Endothelial cell of umbilical vein (primary cell): ENCODE measurements at regions not wholly inside any gene's neighbourhood (a gene's known extent, or its start where the extent isn't known, plus 50 kb on each side); places are given as distances from the start of the nearest gene placed in this dataset.

Experiments used
- BruUV-seq: library from RNA; stranded (reverse); fragments of 400-500 nt; replicated peaks from 2 replicates; lab custom pipeline; 2021; lab: Mats Ljungman, UMichigan
- CTCF ChIA-PET: fragments of 300-600, 350-600 bp; sonication (Branson Sonifier 250); formaldehyde crosslinking; loops from one replicate; lab custom pipeline; 2021; ENCODE audit warnings: antibody characterized with exemption, inconsistent platforms; lab: Charles Lee
- POLR2A ChIA-PET: fragments of 300-600, 350-600 bp; sonication (Branson Sonifier 250); formaldehyde crosslinking; loops from one replicate; lab custom pipeline; 2021; ENCODE audit warnings: antibody characterized with exemption, inconsistent platforms; lab: Charles Lee
- DNase-seq: peaks from one replicate; pipeline ENCODE4 v3.0.0-alpha.2; 2011; ENCODE audit warnings: low read depth, low spot score
- FAIRE-seq: peaks from 2 replicates; lab custom pipeline; 2011; peaks lifted over from hg19 to GRCh38; lab: Jason Lieb, UNC
- H2AFZ ChIP-seq: 2 replicates; pipeline ENCODE4 v1.6.0; 2012; ENCODE audit warnings: low read depth, low read length, control low read depth, inconsistent platforms
- H3K27ac ChIP-seq: 2 replicates; pipeline ENCODE4 v1.5.1; 2011; ENCODE audit warnings: low read depth, mild to moderate bottlenecking, control low read depth, low read length, moderate library complexity; ENCODE audit not compliant: insufficient read depth
- H3K27me3 ChIP-seq, 2 experiments: 2 replicates each; pipeline versions ENCODE4 v1.6.0 to v1.6.1; 2011; ENCODE audit warnings: low read length in 2 of 2, mixed read lengths in 1 of 2; ENCODE audit not compliant: control insufficient read depth in 2 of 2, insufficient read depth in 2 of 2
- H3K36me3 ChIP-seq, 2 experiments: 2 replicates in 1 of 2; 3 replicates in 1 of 2; pipeline ENCODE4 v1.5.1; 2011; ENCODE audit warnings: low read length in 2 of 2, mild to moderate bottlenecking in 1 of 2, moderate library complexity in 1 of 2; ENCODE audit not compliant: control insufficient read depth in 2 of 2, insufficient read depth in 2 of 2; ENCODE audit errors: extremely low read depth in 1 of 2
- H3K4me1 ChIP-seq: 3 replicates; pipeline ENCODE4 v1.5.1; 2011; ENCODE audit warnings: mild to moderate bottlenecking, low read length; ENCODE audit not compliant: control insufficient read depth, insufficient read depth; ENCODE audit errors: extremely low read depth
- H3K4me2 ChIP-seq: 2 replicates; pipeline ENCODE4 v1.6.1; 2011; ENCODE audit warnings: low read length, control low read depth, mixed read lengths; ENCODE audit not compliant: insufficient read depth
- H3K4me3 ChIP-seq, 3 experiments: fragments of 200-600 bp in 1 of 3; sonication (generic), shearing (Covaris generic) in 1 of 3; replicated peaks in 1 of 3; 2 replicates each; pipeline ENCODE4 v1.5.1; 2011 to 2016; ENCODE audit warnings: control low read depth in 3 of 3, low read length in 3 of 3, mild to moderate bottlenecking in 2 of 3, inconsistent platforms in 1 of 3, low read depth in 1 of 3, moderate library complexity in 1 of 3; ENCODE audit not compliant: insufficient read depth in 1 of 3
- H3K79me2 ChIP-seq: 2 replicates; pipeline ENCODE4 v1.6.0; 2012; ENCODE audit warnings: low read length, inconsistent platforms; ENCODE audit not compliant: control insufficient read depth, insufficient read depth
- H3K9ac ChIP-seq: replicated peaks from 2 replicates; pipeline ENCODE3; 2011; ENCODE audit warnings: low read length, control low read depth; ENCODE audit not compliant: insufficient read depth; ENCODE audit errors: extremely low read depth
- H3K9me1 ChIP-seq: replicated peaks from 3 replicates; pipeline ENCODE4 v1.6.0; 2011; ENCODE audit warnings: mild to moderate bottlenecking, low read length; ENCODE audit not compliant: control insufficient read depth, insufficient read depth; ENCODE audit errors: extremely low read depth
- H3K9me3 ChIP-seq: replicated peaks from 2 replicates; pipeline ENCODE4 v1.5.1; 2012; ENCODE audit warnings: low read length, inconsistent platforms; ENCODE audit not compliant: control insufficient read depth, insufficient read depth
- H4K20me1 ChIP-seq: replicated peaks from 2 replicates; pipeline ENCODE3; 2011; ENCODE audit warnings: mild to moderate bottlenecking, low read length; ENCODE audit not compliant: control insufficient read depth, insufficient read depth; ENCODE audit errors: extremely low read depth
- EZH2 ChIP-seq: IDR thresholded peaks from 2 replicates; pipeline ENCODE4 v1.6.1; 2012; ENCODE audit warnings: borderline replicate concordance, low read depth, mild to moderate bottlenecking, moderate library complexity, low read length, inconsistent platforms; ENCODE audit not compliant: severe bottlenecking
- FOS ChIP-seq: IDR thresholded peaks from 2 replicates; pipeline ENCODE4 v1.6.1; 2011; ENCODE audit warnings: mild to moderate bottlenecking, low read length, moderate library complexity, borderline replicate concordance; ENCODE audit not compliant: insufficient read depth
- GATA2 ChIP-seq: IDR thresholded peaks from 2 replicates; pipeline ENCODE4 v1.7.0; 2011; ENCODE audit warnings: low read depth, mild to moderate bottlenecking, moderate library complexity, mixed read lengths, low read length; ENCODE audit not compliant: insufficient read length, insufficient read depth
- JUN ChIP-seq: IDR thresholded peaks from 2 replicates; pipeline ENCODE4 v1.6.1; 2011; ENCODE audit warnings: borderline replicate concordance, low read depth; ENCODE audit not compliant: insufficient read length, insufficient read depth
- MYC ChIP-seq: IDR thresholded peaks from one replicate; pipeline ENCODE4 v1.6.1; 2011; ENCODE audit warnings: mild to moderate bottlenecking, low read depth, low read length
- POLR2A ChIP-seq: IDR thresholded peaks from 2 replicates; pipeline ENCODE4 v1.6.1; 2012; ENCODE audit warnings: low read depth, mild to moderate bottlenecking, control low read depth, low read length
- POLR2AphosphoS5 ChIP-seq: IDR thresholded peaks from 2 replicates; pipeline ENCODE4 v1.6.1; 2012; ENCODE audit warnings: low read depth, mild to moderate bottlenecking, control low read depth, low read length, moderate library complexity; ENCODE audit not compliant: insufficient read depth
- dilution Hi-C: fragments of 300-500 bp; cut with MboI; formaldehyde crosslinking; loops from one replicate; pipeline ENCODE4 v1.15.0; 2019; ENCODE audit warnings: low sequenced_read_pairs; ENCODE audit not compliant: extremely low pct_ligation_motif_present
- intact Hi-C: fragments of 100-400 bp; cut with micrococcal nuclease; formaldehyde crosslinking; loops from one replicate; pipeline ENCODE4 v1.10.0; 2022
- TF ChIP-seq, protein P1 (sequence below), 2 donors: IDR thresholded peaks; 1 replicate in 1 of 2; 2 replicates in 1 of 2; pipeline ENCODE4 v1.5.1; 2011; ENCODE audit warnings: low read length in 2 of 2, mild to moderate bottlenecking in 2 of 2, moderate library complexity in 2 of 2, control low read depth in 1 of 2, inconsistent platforms in 1 of 2, low read depth in 1 of 2; ENCODE audit not compliant: insufficient read depth in 1 of 2; ENCODE audit errors: extremely low read depth in 1 of 2
- TF ChIP-seq, protein P2 (sequence below): IDR thresholded peaks from 2 replicates; pipeline ENCODE4 v1.6.1; 2011; ENCODE audit not compliant: insufficient read depth, insufficient read length

DNA sequence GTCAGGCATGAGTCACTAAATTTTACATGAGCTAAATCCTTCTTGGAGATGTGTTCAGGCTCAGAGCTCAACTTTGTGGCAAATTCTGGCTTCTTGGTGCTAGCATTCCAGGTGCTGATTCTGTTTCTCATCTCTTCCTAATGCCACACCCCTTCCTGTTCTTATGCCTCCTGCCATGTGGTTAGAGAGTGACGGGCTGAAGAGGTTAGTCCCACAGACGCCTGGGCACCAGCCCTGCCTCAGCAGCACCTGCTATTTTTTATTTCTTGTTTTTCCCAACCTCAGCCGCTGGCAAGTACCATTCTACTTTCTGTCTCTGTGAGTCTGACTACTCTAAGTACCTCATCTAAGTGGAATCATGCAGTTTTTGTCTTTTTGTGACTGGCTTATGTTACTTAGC lies 329.5 kb downstream of the KCNRG start:
- H3K9me3 ChIP-seq: no peaks in the 10 kb centered on the region
- H3K9me1 ChIP-seq: no peaks in the 10 kb centered on the region
- H3K27me3 ChIP-seq: peaks cover 0 to 5% of the 10 kb centered on the region in 2 experiments
- no peak overlapping the region for H3K4me3 ChIP-seq
- TF ChIP-seq, protein P1, sequence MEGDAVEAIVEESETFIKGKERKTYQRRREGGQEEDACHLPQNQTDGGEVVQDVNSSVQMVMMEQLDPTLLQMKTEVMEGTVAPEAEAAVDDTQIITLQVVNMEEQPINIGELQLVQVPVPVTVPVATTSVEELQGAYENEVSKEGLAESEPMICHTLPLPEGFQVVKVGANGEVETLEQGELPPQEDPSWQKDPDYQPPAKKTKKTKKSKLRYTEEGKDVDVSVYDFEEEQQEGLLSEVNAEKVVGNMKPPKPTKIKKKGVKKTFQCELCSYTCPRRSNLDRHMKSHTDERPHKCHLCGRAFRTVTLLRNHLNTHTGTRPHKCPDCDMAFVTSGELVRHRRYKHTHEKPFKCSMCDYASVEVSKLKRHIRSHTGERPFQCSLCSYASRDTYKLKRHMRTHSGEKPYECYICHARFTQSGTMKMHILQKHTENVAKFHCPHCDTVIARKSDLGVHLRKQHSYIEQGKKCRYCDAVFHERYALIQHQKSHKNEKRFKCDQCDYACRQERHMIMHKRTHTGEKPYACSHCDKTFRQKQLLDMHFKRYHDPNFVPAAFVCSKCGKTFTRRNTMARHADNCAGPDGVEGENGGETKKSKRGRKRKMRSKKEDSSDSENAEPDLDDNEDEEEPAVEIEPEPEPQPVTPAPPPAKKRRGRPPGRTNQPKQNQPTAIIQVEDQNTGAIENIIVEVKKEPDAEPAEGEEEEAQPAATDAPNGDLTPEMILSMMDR (IDR thresholded peaks at IDR 0.05; ENCODE audit: extremely low read depth in 1 of 2, insufficient read depth in 1 of 2, low read depth in 1 of 2, low read length in 2 of 2): no peak
- TF ChIP-seq MYC: no peak
- no peak for TF ChIP-seq EZH2
- no peak for TF ChIP-seq FOS
- TF ChIP-seq GATA2: no peak
- TF ChIP-seq POLR2A: no peak
- no peak for TF ChIP-seq JUN
- TF ChIP-seq, protein P2, sequence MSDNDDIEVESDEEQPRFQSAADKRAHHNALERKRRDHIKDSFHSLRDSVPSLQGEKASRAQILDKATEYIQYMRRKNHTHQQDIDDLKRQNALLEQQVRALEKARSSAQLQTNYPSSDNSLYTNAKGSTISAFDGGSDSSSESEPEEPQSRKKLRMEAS: no peak
- TF ChIP-seq POLR2AphosphoS5: no peak
- H3K9ac ChIP-seq: no peak overlapping the region
- no peaks in the 10 kb centered on the region for H3K79me2 ChIP-seq
- H2AFZ ChIP-seq: no peak overlapping the region
- dilution Hi-C loops: no loop called here
- ChIA-PET POLR2A (no interaction called here), CTCF (interaction anchor here (1.1 kb wide), 1 partner anchor 25 kb away, joined by 3 read pairs; no protein-coding TSS in a partner anchor)
- no peaks in the 10 kb centered on the region for H4K20me1 ChIP-seq
- no peaks in the 10 kb centered on the region for H3K4me1 ChIP-seq
- DNase-seq (no peak), FAIRE-seq (no peak)
- no peaks in the 10 kb centered on the region for H3K36me3 ChIP-seq
- no peak overlapping the region for H3K27ac ChIP-seq
- H3K4me2 ChIP-seq: no peak overlapping the region
- no TSS peak for BruUV-seq
- intact Hi-C loops: no loop called here
